ENCODE measurements at regions not wholly inside any gene's neighbourhood (a gene's known extent, or its start where the extent isn't known, plus 50 kb on each side); places are given as distances from the start of the nearest gene placed in this dataset.
"Not testable (repeated sequence)": the region's sequence is repeated elsewhere in the genome, so short reads cannot be mapped to it uniquely, and the experiment has no call there.

DNA sequence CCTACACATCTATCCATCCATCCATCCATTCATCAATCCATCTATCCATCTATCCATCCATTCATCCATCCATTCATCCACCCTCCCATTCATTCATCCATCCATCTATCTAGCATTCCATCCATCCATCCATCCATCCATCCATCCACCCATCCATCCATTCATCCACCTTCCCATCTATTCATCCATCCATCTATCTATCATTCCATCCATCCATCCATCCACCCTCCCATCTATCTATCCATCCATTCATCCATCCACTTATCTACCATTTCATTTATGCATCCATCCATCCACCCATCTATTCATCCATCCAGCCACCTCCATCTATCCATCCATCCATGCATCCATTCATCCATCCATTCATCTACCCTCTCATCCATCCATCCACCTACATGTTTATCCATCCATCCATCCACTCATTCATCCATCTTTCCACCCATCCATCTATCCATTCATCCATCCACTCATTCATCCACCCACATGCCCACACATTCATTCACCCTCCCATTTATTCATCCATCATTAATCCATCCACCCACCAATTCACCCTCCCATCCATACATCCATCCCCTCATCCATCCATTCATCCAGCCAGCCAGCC lies 258.5 kb downstream of the CRLF2 start:
- DNase-seq (ENCODE audit: low spot score) = no peak

DNA sequence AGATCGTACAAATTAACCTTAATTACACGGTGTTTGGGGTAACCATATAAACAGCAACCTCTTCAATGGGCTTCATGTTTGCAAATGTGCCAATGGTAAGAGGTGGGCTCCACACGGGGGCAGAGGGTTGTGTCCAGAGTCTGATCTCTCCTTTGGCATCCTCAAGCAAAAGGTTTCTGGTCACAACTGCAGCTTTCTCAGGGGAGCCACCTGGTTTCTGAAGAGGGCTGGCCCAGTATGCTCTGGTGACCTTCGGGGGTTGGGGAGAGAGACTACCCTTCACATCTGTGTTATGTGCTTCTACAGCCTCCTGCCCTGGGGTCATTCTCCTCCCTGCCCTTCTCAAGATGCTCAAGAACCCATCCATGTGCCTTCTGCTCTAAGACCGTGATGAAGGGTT lies 259.6 kb downstream of the CRLF2 start:
- DNase-seq (ENCODE audit: low spot score) = no peak

DNA sequence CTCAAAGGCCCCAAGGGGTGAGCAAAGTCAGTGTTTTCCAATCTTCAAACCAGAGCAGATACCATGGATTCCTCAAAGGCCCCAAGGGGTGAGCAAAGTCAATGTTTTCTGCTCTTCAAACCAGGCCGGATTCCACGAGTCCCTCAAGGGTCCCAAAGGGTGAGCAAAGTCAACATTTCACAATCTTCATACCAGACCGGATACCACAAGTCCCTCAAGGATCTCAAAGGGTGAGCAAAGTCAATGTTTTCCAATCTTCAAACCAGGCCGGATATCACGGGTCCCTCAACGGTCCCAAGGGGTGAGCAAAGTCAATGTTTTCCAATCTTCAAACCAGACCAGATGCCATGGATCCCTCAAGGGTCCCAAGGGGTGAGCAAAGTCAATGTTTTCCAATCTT lies 265.2 kb downstream of the CRLF2 start:
- DNase-seq (ENCODE audit: low spot score) = not testable (repeated sequence)

DNA sequence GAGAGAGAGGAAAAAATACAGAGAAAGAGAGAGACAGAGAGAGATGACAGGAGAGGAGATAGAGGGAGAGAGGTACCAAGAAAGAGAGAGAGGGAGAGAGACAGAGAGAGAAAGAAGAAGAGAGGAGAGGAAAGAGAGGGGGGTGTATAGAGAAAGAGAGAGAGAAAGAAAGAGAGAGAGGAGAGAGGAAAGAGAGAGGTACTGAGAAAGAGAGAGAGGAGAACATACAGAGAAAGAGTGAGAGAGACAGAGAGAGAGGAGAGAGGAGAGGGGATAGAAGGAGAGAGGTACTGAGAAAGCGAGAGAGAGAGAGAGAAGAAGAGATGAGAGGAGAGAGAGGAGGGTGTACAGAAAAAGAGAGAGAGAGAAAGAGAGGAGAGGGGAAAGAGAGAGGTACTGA lies 269.4 kb downstream of the CRLF2 start:
- no peak for DNase-seq (ENCODE audit: low spot score)

DNA sequence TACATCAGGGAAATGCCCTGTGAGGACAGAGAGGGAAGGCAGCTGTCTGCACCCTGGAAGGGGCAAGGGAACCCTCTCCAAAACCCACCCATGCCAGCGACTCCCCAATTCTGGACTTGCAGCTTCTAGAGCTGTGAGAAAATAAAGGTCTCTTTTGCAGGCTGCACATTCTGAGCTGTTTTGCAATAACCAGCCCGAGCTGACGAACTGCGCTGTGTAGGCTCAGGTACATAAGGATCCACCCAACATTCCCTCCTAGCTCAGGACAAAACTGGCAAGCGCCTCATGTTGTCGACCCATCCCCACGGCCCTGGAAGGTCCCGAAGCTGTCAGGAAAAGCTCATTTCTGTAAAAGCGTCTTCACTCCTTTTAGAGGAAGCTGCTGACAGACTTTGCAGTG lies 271.8 kb downstream of the CRLF2 start:
- no peak for DNase-seq (ENCODE audit: low spot score)

DNA sequence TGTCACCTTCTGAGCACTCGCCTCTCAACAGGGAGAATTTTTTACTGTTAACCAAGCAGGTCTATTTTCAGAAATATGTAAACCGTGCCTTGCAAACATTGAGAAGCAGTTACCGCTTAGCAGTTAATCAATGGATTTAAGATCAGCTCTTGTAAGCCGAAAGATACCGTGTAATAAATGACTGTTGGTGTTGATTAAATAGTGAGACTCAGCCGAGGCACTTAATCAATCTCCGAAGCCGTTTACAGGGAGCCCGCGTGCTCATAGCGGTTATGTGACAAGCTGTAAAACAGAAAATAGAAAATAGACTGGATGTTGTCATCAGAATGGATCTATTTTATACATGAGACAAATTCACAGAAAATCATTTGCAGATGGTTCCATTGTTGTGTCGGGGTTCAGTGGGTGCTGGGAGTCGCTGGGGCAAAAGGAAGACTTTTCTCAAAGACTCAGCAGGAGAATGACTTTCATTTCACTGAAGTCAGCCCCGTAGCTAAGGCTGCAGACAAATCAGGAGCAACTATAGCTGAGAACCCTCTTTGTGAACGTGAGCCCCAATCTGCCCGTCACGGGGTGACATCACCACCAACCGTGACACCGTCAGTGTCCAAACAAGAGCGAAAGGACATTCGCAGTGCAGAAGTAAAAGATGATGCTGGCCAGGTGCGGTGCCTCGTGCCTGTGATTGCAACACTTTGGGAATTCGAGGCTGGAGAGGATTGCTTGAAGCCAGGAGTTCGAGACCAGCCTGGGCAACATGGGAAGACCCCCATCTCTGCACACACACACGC lies 275.3 kb downstream of the CRLF2 start:
- DNase-seq (ENCODE audit: low spot score) = no peak

DNA sequence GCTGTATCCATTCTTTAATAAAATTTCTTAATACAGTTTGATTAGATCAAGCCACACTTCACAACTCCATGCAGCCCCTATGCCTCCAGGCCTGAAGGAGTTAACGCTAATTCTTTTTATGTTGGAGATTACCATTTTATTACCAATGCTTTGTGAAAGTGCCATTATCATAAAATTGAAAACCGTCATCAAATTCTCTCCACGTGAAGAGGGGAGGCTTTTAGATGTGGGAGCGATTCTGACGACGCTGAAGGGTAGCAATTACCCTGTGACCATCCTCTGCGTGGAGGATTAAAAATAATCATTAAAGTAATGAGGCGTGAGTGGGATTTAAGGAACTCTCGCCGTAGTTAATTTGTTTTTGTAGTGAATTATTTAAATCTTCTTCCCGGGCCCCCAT lies 278.8 kb downstream of the CRLF2 start:
- DNase-seq (ENCODE audit: low spot score) = no peak

DNA sequence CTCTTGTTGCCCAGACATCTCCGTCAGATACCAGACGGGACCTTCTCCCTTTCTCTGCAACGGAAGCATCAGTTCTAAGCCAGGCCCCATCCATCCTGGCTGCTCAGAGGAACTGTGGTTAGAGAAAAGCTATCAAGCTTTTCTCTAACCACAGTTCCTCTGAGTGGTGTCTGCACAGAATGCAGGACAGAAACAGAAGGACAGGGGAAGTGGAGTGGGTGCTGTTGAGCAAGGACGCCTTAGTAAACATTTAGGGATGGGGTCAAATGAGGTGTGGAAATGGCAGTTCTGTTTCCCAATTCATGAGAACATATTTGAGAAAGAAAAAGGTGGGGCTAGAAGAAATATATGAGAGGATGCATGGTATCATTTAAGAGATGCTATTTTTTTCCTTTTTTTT lies 283.8 kb downstream of the CRLF2 start:
- no peak for DNase-seq (ENCODE audit: low spot score)

DNA sequence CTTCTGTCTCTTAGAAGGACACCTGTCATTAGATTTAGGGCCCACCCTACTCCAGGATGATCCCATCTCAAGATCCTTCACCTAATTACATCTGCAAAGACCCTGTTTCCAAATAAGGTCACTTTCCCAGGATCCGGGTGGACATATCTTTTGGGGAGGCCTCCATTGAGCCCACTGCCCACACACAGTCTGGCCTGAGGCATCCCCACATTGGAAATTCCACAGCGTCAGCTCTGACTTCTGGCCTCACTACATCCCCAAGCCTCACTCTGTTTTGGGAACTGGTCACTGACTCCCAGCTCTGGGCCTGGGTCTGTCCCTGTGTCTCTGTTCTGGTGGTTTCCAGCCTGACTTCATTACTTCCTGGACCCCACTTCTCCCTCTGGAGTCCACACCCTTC lies 285.5 kb downstream of the CRLF2 start:
- no peak for DNase-seq (ENCODE audit: low spot score)

DNA sequence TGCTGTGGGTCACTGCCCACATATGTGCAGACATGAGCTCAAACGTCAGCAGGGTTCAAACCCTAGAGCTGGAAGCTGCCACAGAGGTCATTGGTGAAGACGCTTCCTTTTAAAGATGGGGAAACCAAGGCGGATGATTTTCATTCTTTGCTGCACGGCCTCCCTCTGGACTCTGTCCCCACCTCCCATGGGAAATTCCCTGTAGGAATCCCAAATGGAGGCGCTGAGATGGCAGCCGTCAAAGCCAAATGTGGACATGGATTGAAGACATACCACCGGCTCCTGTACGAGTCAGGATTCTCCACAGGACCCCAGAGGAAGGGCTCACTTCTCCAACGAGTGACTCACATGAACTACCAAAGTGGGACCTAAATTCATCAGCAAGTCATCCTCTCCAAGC lies 286.4 kb downstream of the CRLF2 start:
- DNase-seq (ENCODE audit: low spot score) = no peak

DNA sequence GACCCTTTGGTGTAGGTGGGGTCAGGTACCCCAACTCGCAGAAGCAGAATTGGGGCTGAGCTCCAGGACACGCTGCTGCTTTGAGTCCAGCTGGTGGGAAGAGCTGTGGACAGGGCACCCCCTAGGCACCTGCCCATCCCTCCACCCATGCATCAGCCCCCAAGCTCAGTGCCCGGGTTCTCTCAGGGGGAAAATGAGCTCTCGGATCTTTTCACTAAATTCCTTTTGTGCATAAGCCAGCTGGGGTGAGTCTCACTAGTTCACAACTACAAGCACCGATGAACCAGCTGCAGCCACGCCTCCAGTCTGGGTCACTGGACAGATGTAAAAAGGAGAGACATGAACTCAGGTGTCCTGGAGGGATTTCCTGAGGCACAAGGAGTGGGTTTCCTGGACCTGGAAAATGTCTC lies 286.8 kb downstream of the CRLF2 start:
- DNase-seq (ENCODE audit: low spot score) = no peak

DNA sequence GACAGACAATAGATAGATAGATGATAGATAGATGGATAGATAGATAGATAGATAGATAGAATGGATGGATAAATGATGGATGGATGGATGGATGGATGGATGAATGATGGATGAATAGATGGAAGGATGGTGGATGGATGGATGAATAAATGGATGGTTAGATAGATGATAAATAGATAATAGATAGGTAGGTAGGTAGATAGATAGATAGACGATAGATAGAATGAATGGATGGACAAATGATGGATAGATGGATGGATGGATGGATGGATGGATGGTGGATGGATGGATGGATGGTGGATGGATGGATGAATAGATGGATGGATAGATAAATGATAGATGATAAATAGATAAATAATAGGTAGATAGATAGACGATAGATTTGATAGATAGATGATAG lies 287.4 kb downstream of the CRLF2 start:
- no peak for DNase-seq (ENCODE audit: low spot score)

DNA sequence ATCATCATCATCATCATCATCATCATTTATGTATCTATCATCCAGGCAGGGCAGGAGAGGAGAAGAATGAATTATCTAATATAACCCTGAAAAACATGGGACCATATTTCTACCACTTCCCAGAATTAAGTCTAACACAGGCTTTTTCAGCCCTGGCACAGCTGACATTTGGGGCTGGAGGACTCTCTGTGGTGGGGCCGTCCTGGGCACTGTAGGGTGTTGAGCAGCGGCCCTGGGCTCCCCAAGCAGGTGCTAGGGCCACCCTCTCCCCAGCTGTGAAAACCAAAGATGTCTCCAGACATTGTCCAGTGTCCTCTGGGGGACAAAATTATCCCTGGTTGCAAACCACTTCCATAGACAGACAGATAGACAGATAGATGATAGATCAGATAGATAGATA lies 288.4 kb downstream of the CRLF2 start:
- DNase-seq (ENCODE audit: low spot score) = no peak

DNA sequence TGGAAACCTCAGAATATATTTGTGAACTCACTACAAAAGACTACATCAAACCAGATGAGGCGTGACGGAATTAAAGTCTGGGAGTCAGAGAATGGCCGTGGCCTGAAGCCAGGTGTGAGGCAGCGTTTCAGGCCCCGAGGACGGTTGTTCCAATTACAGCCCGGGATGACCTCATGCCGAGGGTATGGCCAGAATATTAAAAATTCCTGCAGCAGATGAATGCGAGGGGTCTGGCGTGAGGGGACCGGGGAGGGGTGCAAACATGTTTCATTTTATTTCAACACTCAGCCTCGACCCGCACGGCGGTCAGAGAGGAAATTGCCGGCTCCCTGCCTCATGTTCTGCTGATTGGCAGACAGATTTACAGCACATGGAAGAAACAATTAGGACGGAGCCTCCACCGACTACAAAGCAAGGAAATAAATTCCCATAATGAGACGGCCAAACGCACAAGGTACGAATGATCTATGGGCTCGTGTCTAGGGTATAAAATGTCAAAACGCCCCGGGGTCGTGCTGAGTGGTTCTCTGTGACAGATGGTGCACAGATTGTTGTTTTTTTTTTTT lies 289.7 kb downstream of the SHOX start:
- no peak for DNase-seq (ENCODE audit: low spot score)

DNA sequence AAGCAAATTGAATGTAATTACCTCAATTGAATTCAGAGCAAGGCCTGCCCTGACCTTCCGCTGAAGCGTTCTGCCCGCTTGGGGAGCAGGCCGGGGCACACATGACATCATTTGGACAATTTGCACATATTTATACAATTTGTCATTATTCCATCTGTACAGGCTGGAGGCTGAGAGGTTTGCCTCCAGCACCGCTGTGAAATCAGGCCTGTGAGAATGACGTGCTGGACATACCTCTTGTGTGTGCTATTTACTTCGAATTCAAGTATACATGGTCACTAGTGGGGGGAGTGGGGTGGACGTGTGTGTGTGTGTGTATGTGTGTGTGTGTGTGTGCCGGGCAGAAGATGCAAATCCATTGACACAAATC lies 285.6 kb downstream of the SHOX start:
- no peak for DNase-seq (ENCODE audit: low spot score)

DNA sequence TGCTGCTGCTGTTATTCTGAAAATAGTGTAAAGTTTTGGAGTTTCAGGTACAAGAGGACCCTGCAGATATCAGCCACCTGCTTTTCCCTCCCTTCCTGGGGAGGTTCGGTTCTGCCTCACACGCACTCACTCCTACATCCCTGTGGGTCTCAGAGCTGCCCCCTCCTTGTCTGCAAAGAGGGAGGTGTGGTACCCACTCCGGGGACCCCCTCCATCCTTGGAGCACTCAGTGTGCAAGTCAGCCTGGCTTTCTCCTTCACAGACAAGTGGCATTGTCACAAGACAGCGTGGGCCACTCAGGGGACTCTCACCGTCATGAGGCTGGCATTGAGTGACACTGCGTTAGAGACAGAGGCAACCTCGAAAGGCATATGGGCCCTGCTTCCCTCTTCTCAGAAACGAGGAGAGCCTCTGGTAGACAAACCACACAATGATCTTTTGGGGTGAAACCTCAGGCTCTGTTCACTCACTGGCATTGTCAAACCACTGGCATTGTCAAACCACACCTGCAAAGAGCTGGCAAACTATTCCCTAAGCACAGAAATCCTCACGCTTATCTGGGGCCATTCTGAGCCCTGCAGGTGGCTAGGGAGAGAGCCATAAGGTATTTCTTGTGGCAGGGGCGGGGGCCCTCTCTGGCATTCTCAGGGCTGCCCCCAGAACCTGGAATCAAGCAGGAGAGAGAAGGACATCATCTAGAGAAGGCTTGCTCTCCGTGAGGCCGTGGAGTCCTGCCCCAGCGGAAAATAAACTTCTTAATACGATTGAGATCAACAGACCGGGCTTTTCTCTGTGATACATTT lies 285.0 kb downstream of the SHOX start:
- DNase-seq (ENCODE audit: low spot score) = no peak

DNA sequence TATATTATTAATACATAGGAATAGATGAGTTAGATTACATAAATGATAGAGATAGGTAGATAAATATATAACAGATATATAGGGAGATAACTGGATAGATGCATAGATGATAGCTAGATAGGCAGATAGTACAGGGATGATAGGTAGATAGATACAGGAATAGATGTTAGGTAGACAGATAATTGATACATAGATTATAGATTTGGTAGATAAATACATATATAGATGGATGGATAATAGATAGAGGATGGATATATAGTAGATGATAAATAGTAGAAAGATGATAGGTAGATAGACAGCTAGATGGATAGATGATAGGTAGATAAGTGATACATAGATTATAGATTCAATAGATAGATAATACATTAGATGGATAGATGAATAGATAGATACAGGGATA lies 283.6 kb downstream of the SHOX start:
- DNase-seq (ENCODE audit: low spot score) = no peak

DNA sequence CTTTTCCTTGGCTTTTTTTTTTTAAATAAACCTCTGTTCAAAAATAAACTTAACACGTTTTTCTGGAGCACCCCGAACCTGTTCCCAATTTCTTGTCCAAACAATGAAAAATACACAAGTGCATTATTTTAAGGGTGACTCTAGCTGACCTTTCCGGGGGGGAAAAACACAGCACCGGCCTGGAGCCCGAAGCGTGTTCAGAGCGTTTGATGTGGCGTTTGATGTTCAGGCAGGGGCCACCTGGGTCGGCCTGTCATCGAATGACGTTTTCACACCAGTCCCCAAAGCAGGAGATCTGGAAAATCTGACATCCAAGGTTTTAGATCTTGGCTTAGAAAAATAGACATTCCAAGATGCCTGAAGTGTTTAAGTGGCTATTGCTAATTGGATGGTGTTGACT lies 282.1 kb downstream of the SHOX start:
- DNase-seq (ENCODE audit: low spot score) = no peak

DNA sequence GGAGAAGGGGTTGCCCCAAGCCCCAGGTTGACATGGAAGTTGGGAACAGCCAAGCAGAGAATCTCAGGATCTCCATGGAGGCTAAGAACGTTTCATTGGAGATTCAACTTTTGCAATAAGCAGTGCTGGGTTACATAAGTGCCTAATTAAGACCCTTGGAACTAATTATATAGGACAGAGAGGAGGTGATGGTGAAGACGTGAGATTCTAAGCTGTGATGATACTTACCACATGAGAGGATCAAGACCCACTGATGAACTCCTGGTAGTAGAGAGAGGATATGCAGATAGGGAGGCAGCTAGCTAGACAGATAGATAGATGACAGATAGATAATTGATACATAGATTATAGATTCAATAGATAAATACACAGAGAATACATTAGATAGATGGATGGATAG lies 278.5 kb downstream of the SHOX start:
- not testable (repeated sequence) for DNase-seq (ENCODE audit: low spot score)

DNA sequence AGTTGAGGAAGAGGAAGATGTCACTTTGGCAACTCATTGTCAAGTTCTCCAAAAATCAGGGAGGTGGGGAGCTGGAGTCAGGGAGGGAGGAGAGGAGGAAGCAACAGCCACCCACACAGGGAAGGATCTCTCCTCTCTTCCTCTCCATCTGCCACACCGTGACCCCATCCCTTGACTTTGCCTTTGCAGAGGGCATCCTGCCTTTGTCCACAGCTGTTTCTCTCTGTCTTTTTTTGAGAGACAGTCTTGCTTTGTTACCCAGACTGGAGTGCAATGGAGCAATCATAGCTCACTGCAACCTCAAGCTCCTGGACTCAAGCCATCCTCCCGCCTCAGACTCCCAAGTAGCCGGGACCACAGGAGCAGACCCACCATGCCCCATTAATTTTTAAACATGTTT lies 276.0 kb downstream of the SHOX start:
- no peak for DNase-seq (ENCODE audit: low spot score)

DNA sequence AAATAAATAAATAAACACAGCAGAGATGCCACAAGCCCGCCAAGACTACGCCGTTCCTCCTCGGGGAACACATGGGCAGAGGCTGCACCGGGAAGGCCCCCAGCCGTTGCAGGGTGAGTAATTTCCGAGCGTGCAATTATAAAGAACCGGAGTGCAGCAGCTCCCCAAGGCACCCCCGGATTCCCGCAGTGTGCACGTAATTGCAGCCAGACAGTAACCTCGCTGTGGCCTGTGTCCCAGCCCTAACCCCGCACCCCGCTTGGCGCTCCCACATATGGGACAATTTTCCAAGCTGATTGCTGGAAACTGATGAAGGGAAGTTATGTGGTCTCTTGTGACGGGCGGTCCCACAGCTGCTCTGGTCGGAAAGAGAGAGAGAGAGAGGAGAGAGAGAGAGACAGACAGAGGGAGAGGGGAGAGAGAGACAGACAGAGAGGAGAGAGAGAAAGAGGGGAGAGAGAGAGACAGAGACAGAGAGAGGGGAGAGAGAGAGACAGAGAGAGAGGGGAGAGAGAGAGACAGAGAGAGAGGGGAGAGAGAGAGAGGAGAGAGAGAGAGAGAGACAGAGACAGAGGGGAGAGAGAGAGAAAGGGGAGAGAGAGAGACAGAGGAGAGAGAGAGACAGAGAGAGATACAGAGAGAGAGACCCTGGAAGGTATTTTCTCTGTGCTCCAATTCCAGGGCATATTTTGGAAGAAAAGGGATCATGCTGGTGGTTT lies 275.4 kb downstream of the SHOX start:
- no peak for DNase-seq (ENCODE audit: low spot score)

DNA sequence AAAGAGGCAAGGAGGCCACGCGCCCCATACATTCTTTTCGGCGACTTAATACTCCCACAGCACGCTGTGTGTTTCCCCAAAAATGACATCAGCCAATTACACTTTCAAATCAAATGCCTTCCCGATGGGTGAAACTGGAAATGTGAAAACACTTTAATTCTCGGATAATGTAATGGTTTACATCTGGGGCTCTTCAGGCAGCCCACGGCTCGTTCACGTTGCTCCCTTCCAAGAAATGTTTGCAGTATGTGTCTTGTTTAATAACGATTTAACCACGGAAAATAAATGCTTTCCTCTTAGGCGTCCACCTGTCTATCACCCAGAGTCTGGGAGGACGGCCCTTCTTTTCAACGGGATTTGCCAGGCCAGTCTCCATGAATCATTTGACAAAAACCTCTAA lies 272.5 kb downstream of the SHOX start:
- DNase-seq (ENCODE audit: low spot score) = no peak
